Activated B cell treated with CpG ODN at 0.5 μM for 24 hours (primary cell): ENCODE measurements at regions not wholly inside any gene's neighbourhood (a gene's known extent, or its start where the extent isn't known, plus 50 kb on each side); places are given as distances from the start of the nearest gene placed in this dataset.

Experiments
- ATAC-seq: fragments of 200-7000 bp; cut with Tn5 transposase; one replicate; pipeline ENCODE4 v1.10.0; 2021; ENCODE audit warnings: low read depth, mild to moderate bottlenecking, moderate library complexity
- CTCF ChIA-PET: fragments of 350-600 bp; sonication (Branson Sonifier 250); formaldehyde crosslinking; loops from one replicate; lab custom pipeline; 2021; ENCODE audit warnings: antibody characterized with exemption; lab: Charles Lee
- POLR2A ChIA-PET: fragments of 350-600 bp; sonication (Branson Sonifier 250); formaldehyde crosslinking; loops from one replicate; lab custom pipeline; 2021; ENCODE audit warnings: antibody characterized with exemption; lab: Charles Lee
- DNase-seq: peaks from one replicate; pipeline ENCODE4 v3.0.0; 2022
- H3K27ac Mint-ChIP-seq: one replicate; pipeline ENCODE4 v1.8.0; 2020; ENCODE audit warnings: mixed read lengths
- H3K27me3 Mint-ChIP-seq: one replicate; pipeline ENCODE4 v1.8.0; 2021; ENCODE audit warnings: mixed read lengths
- H3K36me3 Mint-ChIP-seq: one replicate; pipeline ENCODE4 v1.8.0; 2021; ENCODE audit warnings: low read depth, mixed read lengths
- H3K4me1 Mint-ChIP-seq: one replicate; pipeline ENCODE4 v1.8.0; 2021; ENCODE audit warnings: mixed read lengths
- H3K4me3 Mint-ChIP-seq: one replicate; pipeline ENCODE4 v1.8.0; 2020; ENCODE audit warnings: mild to moderate bottlenecking, mixed read lengths
- H3K9me3 Mint-ChIP-seq: one replicate; pipeline ENCODE4 v1.8.0; 2020; ENCODE audit warnings: mixed read lengths
- CTCF ChIP-seq: fragments of 200-600 bp; IDR thresholded peaks from one replicate; pipeline ENCODE4 v1.8.0; 2022; ENCODE audit warnings: antibody characterized with exemption, mild to moderate bottlenecking
- intact Hi-C: fragments of 100-400 bp; cut with micrococcal nuclease; formaldehyde crosslinking; loops from one replicate; pipeline ENCODE4 v1.15.1; 2024

- no peak overlapping the region for H3K27ac Mint-ChIP-seq
- CTCF ChIA-PET = no interaction called here
- no peak overlapping the region for H3K4me3 Mint-ChIP-seq
- H3K36me3 Mint-ChIP-seq = no peaks in the 10 kb centered on the region
- no peaks in the 10 kb centered on the region for H3K4me1 Mint-ChIP-seq
- H3K9me3 Mint-ChIP-seq = no peaks in the 10 kb centered on the region
- no peak for DNase-seq
- no peaks in the 10 kb centered on the region for H3K27me3 Mint-ChIP-seq
- intact Hi-C loops = no loop called here
- ATAC-seq = no peak
- POLR2A ChIA-PET = no interaction called here
- TF ChIP-seq CTCF = no peak
These were observed 1242.0 kb upstream of the ACO1 start for GRCh38 chr9:31142456-31142855.

GRCh38 chr9:31144614-31145013 lies 1239.8 kb upstream of the ACO1 start:
- H3K4me1 Mint-ChIP-seq = no peaks in the 10 kb centered on the region
- TF ChIP-seq CTCF = no peak
- intact Hi-C loops = no loop called here
- H3K27ac Mint-ChIP-seq = no peak overlapping the region
- H3K27me3 Mint-ChIP-seq = no peaks in the 10 kb centered on the region
- no peaks in the 10 kb centered on the region for H3K36me3 Mint-ChIP-seq
- ChIA-PET CTCF (no interaction called here), POLR2A (no interaction called here)
- DNase-seq (no peak), ATAC-seq (no peak)
- no peak overlapping the region for H3K4me3 Mint-ChIP-seq
- H3K9me3 Mint-ChIP-seq = no peaks in the 10 kb centered on the region

GRCh38 chr9:31146485-31147166 lies 1237.8 kb upstream of the ACO1 start:
- no peaks in the 10 kb centered on the region for H3K27me3 Mint-ChIP-seq
- no peak overlapping the region for H3K27ac Mint-ChIP-seq
- ATAC-seq (no peak), DNase-seq (no peak)
- intact Hi-C loops = no loop called here
- ChIA-PET POLR2A (no interaction called here), CTCF (no interaction called here)
- no peaks in the 10 kb centered on the region for H3K36me3 Mint-ChIP-seq
- no peak overlapping the region for H3K4me3 Mint-ChIP-seq
- H3K4me1 Mint-ChIP-seq = no peaks in the 10 kb centered on the region
- no peaks in the 10 kb centered on the region for H3K9me3 Mint-ChIP-seq
- no peak for TF ChIP-seq CTCF

GRCh38 chr9:31153250-31153840 lies 1231.1 kb upstream of the ACO1 start:
- CTCF ChIA-PET = no interaction called here

GRCh38 chr9:31166516-31166915 lies 1217.9 kb upstream of the ACO1 start:
- no peak for TF ChIP-seq CTCF
- Mint-ChIP-seq H3K9me3 (no peaks in the 10 kb centered on the region), H3K36me3 (no peaks in the 10 kb centered on the region), H3K4me1 (no peaks in the 10 kb centered on the region), H3K27ac (no peak overlapping the region), H3K4me3 (no peak overlapping the region), H3K27me3 (no peaks in the 10 kb centered on the region)
- POLR2A ChIA-PET = no interaction called here
- CTCF ChIA-PET = no interaction called here
- no peak for DNase-seq
- ATAC-seq = no peak
- intact Hi-C loops = no loop called here

More at GRCh38 chr9:31153250-31153840, 1231.1 kb upstream of the ACO1 start:
- Mint-ChIP-seq H3K4me1 (no peaks in the 10 kb centered on the region), H3K4me3 (no peak overlapping the region), H3K36me3 (no peaks in the 10 kb centered on the region), H3K27me3 (no peaks in the 10 kb centered on the region), H3K9me3 (no peaks in the 10 kb centered on the region), H3K27ac (no peak overlapping the region)
- DNase-seq (no peak), ATAC-seq (no peak)
- POLR2A ChIA-PET = no interaction called here
- intact Hi-C loops = no loop called here
- no peak for TF ChIP-seq CTCF
